ENCODE measurements at regions not wholly inside any gene's neighbourhood (a gene's known extent, or its start where the extent isn't known, plus 50 kb on each side); places are given as distances from the start of the nearest gene placed in this dataset.

DNA sequence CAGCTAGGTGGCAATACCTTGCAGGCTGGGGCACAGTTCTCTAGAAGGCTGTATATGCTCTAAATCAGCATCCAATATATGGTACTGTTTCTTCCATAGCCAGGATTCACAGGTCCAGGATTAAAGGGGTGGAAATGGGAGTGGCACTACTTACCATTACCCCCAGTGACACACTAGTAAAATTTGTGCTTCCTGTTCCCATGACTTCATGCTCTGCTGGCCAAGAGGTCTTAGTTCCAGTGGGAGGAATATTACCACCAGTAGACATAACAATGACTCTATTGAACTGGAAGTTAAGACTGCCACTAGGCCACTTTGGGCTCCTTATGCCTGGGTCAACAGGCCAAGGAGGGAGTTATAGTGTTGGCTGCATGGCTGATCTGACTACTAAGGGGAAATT, 174.3 kb upstream of the TNFAIP3 start:
- DNase-seq: no peak

DNA sequence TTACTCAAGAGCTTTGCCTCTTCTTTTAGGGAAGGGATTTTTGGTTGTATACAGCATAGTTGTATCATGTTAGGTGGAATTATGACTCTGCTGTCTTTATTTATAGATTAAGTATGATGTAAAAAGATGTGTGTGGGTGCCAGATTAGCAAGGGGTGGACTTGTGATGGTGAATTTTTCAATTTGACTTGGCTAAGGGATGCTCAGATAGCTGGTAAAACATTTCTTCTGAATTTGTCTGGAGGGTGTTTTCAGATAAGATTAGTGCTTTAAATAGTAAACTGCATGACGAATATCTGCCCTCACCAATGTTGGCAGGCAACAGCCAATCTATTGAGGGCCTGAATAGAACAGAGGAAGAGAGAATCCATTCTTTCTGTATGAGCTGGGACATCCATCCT, 173.3 kb upstream of the TNFAIP3 start:
- DNase-seq: no peak

- no peak for DNase-seq
Measured at GRCh38 chr6:137696765-137697164, 170.3 kb upstream of the TNFAIP3 start.

- DNase-seq: no peak
Measured at GRCh38 chr6:137697267-137697938, 169.7 kb upstream of the TNFAIP3 start.

GRCh38 chr6:137698636-137699030, 168.4 kb upstream of the TNFAIP3 start:
- DNase-seq: no peak

DNA sequence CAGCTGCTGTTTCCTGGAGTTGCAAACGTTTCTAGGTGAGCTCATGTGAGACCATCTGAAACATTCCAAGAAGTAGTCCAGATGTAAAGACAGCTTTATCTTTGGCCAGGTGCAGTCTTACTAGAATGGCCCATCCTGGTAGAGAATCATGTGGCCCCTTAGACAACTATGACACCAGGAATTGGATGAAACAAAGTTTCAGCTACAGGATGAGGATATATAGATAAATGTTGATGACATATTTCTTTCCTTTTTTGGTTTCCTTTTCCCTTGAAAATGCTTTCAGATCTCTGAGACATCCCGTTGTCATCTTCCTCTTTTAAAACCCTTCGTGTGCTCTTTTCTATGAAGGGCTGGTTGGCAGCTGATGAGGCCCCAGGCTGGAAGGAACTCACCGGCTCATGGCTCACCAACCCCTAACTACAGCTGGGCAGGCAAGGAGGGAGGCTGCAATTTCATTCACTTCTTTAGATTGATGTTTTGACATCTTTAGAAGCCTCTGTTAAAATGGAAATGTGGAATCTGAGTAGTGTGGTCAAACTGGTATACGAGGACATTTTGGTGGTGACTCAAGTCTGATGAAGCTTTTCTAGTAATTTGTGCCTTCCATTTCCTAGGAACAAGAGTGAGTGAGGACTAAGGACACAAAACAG, 167.9 kb upstream of the TNFAIP3 start:
- DNase-seq: no peak

DNA sequence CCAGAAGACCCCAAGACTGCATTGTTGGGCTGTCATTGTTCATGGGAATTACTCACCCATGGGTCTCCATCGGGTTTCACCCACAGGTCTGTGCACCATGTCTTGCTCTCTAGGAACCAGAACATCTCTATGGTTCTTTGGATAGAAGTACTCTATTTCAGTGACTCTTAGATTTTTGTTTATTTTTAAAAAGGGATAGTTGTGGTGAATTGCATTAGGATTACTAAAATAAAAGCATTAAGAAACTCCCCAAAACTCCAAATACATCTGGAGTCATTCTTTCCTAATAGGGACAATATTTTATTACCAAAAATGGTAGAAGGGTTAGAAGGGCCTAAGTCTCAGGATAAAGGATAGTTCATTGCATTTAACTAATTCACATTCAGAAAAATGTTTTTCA, 166.9 kb upstream of the TNFAIP3 start:
- no peak for DNase-seq

- no peak for DNase-seq
Measured at GRCh38 chr6:137700751-137701477, 166.1 kb upstream of the TNFAIP3 start.

- DNase-seq: no peak
Measured at GRCh38 chr6:137701942-137702341, 165.1 kb upstream of the TNFAIP3 start.

DNA sequence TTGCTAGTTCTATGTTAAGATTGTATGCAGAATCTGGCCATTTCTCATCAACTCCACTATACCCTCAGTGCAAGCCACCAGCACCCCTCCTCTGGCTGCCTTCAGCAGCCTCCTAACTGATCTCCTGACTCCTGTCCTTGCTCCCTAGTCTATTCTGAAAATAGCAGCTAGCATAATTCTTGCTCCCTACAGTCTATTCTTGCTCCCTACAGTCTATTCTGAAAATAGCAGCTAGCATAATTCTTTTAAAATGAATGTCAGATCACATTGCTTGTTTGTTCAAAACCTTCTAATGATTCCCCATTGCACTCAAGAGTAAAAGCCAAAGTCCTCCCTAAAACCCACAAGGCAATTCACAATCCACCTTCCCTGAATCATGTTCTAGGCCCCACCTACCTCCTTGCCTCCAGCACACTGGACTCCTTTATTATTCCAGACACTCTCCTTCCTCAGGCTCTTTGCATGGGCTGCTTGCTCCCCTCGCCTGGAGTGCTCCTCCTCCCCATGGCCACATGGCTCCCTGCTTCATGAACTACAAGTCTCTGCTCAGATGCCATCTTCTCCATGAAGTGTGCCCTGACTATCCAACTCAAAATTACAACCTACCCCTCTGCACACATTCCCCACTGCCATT, 164.2 kb upstream of the TNFAIP3 start:
- no peak for DNase-seq

GRCh38 chr6:137704802-137705159, 162.3 kb upstream of the TNFAIP3 start:
- no peak for DNase-seq

DNA sequence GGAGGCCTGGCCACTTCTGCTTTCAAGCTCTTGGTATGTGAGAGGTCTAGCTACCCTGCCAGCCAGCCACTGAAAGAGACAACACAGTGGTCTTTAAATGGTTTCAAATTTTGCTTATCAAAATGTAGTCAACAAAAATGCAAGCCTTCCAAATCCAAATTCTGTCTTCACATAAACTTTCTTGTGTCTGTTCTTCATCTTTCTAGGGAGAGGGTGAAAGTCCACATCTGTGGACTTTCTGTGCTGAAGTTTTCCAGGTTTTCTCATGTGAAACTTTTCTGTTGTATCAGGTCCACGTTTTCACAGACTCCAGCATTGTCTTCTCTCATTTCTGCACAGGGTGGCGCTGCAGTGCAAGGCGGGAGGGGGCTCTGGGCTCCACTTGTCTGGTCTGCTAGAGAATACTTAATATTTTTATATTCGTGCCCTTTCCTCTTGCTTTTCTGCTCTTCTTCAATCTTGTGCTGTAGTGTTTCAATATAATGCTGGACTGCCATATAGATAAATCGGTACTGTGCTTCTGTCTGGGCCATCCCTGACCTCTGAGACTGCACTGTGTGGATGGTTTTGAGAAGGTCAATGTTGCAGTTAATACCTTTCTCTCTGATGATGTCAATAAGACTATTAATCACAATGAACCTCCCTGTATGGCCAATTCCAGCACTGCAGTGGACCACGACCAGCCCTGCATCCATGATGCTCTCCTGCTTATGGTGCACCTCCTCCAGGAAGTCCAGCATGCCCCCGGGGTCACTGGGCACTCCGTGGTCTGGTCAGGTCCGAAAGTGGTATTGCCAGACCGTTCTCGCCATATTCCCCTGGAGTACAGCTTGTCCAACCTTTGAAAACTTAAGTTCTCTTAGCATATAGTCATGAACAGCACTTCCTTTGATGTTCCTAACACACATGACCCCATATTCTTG, 161.6 kb upstream of the TNFAIP3 start:
- DNase-seq: no peak

DNA sequence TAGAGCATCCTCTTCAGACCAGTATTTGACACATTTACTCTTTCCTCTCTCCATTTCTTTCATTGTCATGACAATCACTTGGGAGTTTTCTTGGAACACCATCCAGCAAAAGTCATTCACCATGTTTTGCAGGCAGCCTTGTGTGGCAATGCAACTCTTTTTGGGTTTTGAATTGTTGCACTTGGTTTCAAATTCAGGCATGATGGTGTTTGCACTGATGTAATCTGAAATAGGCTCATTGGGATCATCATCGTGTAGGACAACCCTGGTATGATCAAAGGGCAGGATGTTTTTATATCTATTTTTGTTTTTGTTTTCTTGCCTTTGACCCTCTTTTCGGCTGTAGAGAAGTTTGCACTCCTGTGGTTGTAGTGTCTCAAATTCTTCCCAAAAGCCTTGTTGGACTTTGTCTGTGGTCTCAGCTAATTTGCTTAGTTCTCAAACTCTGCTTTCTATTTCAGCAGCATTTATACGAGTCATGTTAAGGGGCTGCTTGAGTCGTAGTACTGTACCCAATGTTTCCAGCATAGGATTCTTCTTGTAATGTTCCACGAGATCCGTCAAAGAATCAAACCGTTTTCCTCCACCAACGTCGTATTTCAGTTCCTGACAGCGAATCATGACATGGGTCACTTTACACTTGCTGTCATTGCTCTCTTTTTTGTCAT, 160.8 kb upstream of the TNFAIP3 start:
- DNase-seq: no peak

DNA sequence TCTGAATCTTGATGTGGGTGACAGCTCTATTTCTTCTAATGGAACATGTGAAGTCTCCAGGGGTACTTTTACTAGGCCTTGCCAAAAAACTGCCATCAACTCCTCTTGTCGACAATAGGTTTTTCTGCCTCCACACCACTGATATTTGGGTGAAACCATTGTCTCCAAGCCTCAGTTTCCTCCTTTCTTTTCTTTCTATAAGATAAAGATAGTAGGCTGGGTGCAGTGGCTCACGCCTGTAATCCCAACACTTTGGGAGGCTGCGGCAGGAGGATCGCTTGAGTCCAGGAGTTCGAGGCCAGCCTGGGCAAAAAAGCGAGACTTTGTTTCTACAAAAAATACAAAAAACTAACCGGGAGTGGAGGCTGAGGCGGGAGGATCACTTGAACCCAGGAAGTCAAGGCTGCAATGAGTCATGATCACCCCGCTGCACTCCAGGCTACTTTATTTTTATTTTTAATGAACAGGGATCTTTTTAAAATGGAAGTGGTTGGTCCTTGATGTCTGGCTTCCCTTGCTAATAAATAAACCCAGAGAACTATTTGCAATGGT, 159.9 kb upstream of the TNFAIP3 start:
- no peak for DNase-seq

DNA sequence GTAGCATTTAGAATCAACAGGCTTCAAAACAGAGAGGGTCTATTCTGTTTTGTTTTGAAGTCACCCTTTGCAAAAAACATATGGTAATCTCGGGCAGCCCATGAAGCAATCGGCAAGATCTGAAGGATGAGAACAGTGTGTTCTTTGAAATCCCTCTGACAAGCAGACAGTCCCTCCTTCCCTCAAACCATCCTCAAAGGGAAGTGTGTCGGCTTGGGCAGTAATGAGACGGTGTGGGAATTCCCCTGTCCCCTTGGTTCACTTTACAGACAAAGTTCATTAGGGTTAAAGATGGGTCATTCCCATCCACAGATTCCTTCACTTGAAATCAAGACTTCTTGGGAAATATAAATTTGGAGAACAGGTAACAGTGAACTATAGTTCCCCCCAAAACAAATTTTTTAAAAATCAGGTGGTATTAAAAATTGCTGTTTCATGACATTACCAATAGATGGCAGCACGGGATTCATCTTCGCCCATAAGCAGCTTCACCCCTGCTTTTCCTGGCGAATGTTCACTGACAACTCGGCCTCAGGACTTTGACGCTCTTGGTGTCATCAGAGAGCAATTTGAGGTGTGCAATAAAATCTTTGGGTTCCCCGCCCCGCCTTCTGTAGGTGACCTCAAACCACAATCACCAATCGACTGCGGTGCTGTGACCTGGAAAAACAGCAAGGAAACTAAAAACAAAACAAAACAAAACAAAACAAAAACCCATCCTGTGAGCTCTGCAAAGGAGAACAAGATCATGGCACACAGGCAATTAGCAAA, 159.3 kb upstream of the TNFAIP3 start:
- DNase-seq: no peak

- DNase-seq: no peak
Measured at GRCh38 chr6:137708481-137708880, 158.6 kb upstream of the TNFAIP3 start.

GRCh38 chr6:137709424-137710236, 157.4 kb upstream of the TNFAIP3 start:
- no peak for DNase-seq

DNA sequence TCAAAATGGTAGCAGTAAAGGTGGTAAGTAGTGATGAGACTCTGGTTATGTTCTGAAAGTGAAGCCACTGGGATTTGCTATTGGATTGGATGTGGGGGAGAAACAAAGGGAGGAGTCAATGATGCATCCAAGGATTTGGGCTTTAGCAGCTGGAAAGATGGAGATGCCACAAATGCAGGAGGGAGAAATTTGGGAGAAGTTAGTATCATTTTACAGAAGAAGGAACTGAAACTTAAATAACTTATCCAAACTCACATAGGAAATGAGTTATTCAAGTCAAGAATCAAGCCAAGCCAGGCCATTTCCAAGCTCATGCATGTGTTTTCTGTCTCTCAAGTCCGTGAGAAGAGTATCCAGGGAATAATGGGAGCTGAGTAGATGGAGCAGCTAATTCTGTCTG, 155.1 kb upstream of the TNFAIP3 start:
- DNase-seq: no peak

- DNase-seq: no peak
Measured at GRCh38 chr6:137712587-137712986, 154.5 kb upstream of the TNFAIP3 start.

- DNase-seq: no peak
Measured at GRCh38 chr6:137715589-137716045, 151.4 kb upstream of the TNFAIP3 start.
